LNCaP clone FGC (cell line): ENCODE measurements at regions not wholly inside any gene's neighbourhood (a gene's known extent, or its start where the extent isn't known, plus 50 kb on each side); places are given as distances from the start of the nearest gene placed in this dataset.

ENCODE experiments used
- DNase-seq: peaks from one replicate; pipeline ENCODE4 v3.0.0-alpha.2; 2011; ENCODE audit warnings: low read depth
- H3K4me3 ChIP-seq: 2 replicates; pipeline ENCODE4 v1.5.1; 2011; ENCODE audit warnings: mild to moderate bottlenecking, low read depth, low read length, control low read depth
- TF ChIP-seq, protein P1 (sequence below): IDR thresholded peaks from 2 replicates; pipeline ENCODE4 v1.5.1; 2012; ENCODE audit warnings: mild to moderate bottlenecking; ENCODE audit not compliant: control insufficient read depth, insufficient read depth; ENCODE audit errors: extremely low read depth

DNA sequence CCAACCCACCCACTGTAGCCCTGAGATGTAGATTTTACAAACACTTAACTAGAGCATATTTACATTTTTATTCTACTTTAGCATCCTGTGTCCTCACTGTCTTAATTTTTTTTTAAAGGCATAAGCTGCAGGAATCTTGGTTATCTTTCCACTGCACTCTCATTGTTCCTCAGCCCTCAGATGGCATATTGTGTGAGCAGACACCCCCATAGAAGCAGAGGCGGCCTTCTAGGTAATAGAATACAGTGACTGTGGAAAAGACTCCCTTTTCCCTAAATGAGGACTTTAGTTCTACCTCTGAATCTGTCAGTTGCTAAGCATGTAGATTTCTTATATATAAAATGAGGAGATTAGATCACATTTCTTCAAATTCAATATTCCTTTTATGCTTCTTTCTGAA lies 543.5 kb upstream of the SPHKAP start:
- TF ChIP-seq, protein P1, sequence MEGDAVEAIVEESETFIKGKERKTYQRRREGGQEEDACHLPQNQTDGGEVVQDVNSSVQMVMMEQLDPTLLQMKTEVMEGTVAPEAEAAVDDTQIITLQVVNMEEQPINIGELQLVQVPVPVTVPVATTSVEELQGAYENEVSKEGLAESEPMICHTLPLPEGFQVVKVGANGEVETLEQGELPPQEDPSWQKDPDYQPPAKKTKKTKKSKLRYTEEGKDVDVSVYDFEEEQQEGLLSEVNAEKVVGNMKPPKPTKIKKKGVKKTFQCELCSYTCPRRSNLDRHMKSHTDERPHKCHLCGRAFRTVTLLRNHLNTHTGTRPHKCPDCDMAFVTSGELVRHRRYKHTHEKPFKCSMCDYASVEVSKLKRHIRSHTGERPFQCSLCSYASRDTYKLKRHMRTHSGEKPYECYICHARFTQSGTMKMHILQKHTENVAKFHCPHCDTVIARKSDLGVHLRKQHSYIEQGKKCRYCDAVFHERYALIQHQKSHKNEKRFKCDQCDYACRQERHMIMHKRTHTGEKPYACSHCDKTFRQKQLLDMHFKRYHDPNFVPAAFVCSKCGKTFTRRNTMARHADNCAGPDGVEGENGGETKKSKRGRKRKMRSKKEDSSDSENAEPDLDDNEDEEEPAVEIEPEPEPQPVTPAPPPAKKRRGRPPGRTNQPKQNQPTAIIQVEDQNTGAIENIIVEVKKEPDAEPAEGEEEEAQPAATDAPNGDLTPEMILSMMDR = no peak
- no peak overlapping the region for H3K4me3 ChIP-seq
- no peak for DNase-seq

GRCh38 chr2:228723599-228723998 lies 542.1 kb upstream of the SPHKAP start:
- DNase-seq = no peak
- TF ChIP-seq, protein P1 = no peak
- H3K4me3 ChIP-seq = no peak overlapping the region

DNA sequence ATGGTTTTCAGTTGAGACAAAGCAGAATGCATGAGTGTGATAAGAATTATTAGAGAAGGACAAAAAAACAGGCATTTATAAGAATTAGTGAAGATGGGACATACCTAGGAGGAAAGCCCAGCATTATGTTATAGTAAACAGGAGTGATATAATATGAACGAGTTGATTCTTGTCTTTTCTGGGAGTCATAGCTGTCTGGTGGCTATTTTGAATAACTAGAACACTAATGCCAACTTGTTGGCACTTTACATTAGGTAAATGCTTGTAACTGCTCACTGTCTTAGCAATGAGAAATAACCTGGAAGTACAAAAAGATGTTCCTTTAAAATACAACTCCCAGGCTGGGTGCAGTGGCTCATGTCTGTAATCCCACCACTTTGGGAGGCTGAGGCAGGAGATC lies 540.8 kb upstream of the SPHKAP start:
- TF ChIP-seq, protein P1 = no peak
- no peak overlapping the region for H3K4me3 ChIP-seq

GRCh38 chr2:228720895-228721294 lies 539.4 kb upstream of the SPHKAP start:
- no peak for DNase-seq
- H3K4me3 ChIP-seq = no peak overlapping the region
- TF ChIP-seq, protein P1 = no peak

More for the DNA sequence above, 540.8 kb upstream of the SPHKAP start:
- no peak for DNase-seq

- DNase-seq = no peak
- TF ChIP-seq, protein P1 = no peak
- H3K4me3 ChIP-seq = no peak overlapping the region
These were observed 528.4 kb upstream of the SPHKAP start for GRCh38 chr2:228709788-228710371.

DNA sequence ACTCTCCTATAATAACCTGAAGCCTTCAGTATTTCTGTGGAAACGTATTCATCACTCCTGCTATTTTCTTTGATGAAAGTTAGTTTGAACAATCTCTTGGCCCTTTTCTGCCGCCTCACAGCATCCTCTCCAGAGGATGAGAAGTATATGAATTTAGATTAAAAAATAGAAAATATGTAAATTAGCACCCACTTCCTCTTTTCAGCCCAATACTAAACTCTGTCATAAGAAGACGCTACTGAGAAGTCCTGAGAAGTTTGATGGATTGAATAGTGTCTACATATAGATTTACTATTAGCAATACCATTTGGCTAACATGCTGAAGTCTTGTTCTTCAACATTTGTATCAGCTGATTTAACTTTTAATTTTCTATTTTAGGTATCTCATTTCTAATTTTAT lies 526.4 kb upstream of the SPHKAP start:
- no peak for DNase-seq
- no peak overlapping the region for H3K4me3 ChIP-seq
- TF ChIP-seq, protein P1 = no peak

- TF ChIP-seq, protein P1 = no peak
- no peak for DNase-seq
- H3K4me3 ChIP-seq = no peak overlapping the region
These were observed 523.8 kb upstream of the SPHKAP start for GRCh38 chr2:228705318-228705717.
